Heart left ventricle (tissue), 13 donors: ENCODE measurements at regions not wholly inside any gene's neighbourhood (a gene's known extent, or its start where the extent isn't known, plus 50 kb on each side); places are given as distances from the start of the nearest gene placed in this dataset.

Experiments used
- POLR2A ChIP-seq, 2 donors: fragments of 450-650 bp; IDR thresholded peaks; one replicate each; pipeline ENCODE4 v1.6.1; 2017; ENCODE audit warnings: antibody characterized with exemption in 2 of 2, mild to moderate bottlenecking in 2 of 2, moderate library complexity in 2 of 2
- TF ChIP-seq, protein P1 (sequence below), 12 donors: fragments of 200-600 bp; sonication (generic) in 4 of 12; IDR thresholded peaks; one replicate each; pipeline versions ENCODE4 v1.5.0 to v1.8.0; 2018 to 2022; ENCODE audit warnings: antibody characterized with exemption in 12 of 12, mild to moderate bottlenecking in 5 of 12
- donor health status: ischemic (EF 13 %, LVEDD 7.1; RV severe dilation, severe dysfunction).
- donor health status: DM: no; HTN: yes; CAD: no.
- donor health status: DM: no; HTN: no; CAD: no.
- donor health status: ischemic (EF 25% LVEDD 6.9; RV normal size, moderate dysfunction).
- donor health status: ischemic (EF 25% LVEDD 5.7; RV mildly dilated, moderate dysfunction).
- donor health status: ischemic (EF 35%, LVEDD 5.7; RV mildly dilated, moderate dysfunction).
- donor health status: nonischemic (EF 11% LVEDD 7.7; RV severe dilation, severe dysfunction).
- donor health status: DM: yes; HTN: yes; CAD: no.
- donor health status: PGD.
- donor health status: ischemic (EF 29% LVEDD 5.4; RV normal size, mild dysfunction).
- donor health status: nonischemic (EF 23%, LVEDD 6.1; RV moderate dilation, normal function).

DNA sequence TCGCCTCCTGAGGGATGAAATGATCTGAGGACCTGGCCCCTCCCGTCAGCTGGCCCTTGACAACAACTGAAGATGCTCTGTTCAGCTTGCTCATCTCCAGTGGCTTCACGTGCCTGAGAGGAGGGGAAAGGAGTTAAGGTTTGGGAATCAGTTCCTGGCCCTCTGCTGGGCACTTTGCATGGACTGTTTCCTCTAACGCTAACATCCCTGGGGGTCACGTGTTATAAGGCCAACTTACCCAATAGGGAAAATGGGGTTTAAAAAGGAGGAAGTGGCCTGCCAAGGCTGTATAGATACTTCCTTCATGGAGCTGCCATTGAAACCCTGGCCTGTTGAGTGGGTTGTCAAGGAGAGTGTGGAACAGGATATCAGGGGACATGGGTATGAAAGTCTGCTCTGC is 65.6 kb downstream of the OR13H1 start:
- no peak for TF ChIP-seq POLR2A (IDR thresholded peaks at IDR 0.05)
- TF ChIP-seq, protein P1, sequence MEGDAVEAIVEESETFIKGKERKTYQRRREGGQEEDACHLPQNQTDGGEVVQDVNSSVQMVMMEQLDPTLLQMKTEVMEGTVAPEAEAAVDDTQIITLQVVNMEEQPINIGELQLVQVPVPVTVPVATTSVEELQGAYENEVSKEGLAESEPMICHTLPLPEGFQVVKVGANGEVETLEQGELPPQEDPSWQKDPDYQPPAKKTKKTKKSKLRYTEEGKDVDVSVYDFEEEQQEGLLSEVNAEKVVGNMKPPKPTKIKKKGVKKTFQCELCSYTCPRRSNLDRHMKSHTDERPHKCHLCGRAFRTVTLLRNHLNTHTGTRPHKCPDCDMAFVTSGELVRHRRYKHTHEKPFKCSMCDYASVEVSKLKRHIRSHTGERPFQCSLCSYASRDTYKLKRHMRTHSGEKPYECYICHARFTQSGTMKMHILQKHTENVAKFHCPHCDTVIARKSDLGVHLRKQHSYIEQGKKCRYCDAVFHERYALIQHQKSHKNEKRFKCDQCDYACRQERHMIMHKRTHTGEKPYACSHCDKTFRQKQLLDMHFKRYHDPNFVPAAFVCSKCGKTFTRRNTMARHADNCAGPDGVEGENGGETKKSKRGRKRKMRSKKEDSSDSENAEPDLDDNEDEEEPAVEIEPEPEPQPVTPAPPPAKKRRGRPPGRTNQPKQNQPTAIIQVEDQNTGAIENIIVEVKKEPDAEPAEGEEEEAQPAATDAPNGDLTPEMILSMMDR (IDR thresholded peaks at IDR 0.05): no peak
